ENCODE measurements at regions not wholly inside any gene's neighbourhood (a gene's known extent, or its start where the extent isn't known, plus 50 kb on each side); places are given as distances from the start of the nearest gene placed in this dataset.
A peak's percentile ranks its signal among the peaks of the same experiment; 100 is the strongest.
"Not testable (repeated sequence)": the region's sequence is repeated elsewhere in the genome, so short reads cannot be mapped to it uniquely, and the experiment has no call there.

DNA sequence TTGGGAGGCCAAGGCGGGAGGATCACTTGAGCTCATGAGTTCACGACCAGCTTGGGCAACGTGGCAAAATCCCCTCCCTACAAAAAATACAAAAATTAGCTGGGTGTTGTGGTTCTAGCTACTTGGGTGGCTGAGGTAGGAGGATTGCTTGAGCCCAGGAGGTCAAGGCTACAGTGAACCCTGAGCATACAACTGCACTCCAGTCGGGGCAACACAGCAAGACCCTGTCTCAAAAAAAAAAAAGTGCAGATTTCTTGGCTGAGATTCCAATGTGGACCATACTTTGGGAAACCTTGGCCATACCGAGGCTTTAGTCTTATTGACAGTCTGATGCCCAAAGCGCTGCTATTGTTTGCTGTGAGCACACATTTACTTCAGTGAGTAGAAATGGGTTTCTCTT, 113.6 kb upstream of the CLINT1 start:
- H3K27me3 ChIP-seq, result no peaks in the 10 kb centered on the region

DNA sequence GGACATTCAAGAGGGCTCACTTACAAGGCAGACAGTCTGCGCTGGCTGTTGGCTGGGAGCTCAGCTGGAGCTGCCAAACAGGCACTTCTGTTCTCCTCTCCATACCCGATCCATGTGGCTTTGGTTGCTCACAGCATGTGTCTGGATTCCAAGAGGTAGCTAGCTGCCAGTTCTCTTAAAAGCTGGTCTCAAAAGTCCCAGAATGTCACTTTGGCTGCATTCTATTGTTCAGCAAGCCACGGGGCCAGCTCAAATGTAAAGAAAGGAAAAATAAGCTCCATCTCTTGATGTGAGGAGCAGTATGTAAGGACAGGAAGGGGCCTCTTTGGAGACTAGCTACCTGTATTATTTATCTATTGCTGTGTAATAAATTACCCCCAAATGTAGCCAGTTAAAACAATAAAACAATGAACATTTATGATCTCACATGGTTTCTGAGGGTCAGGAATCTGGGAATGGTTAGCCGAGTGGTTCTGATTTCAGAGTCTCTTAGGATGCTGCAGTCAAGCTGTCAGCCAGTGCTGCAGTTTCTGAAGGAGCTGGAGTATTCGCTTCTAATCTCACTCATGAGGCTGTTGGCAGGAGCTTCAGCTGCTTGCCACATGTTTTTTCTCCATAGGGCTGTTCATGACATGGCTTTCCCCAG, 112.7 kb upstream of the CLINT1 start:
- Histone ChIP-seq H3K27me3 (no peaks in the 10 kb centered on the region), H3K79me2 (no peaks in the 10 kb centered on the region), H4K20me1 (ENCODE audit: insufficient read depth, poor library complexity, severe bottlenecking) (no peaks in the 10 kb centered on the region), H3K4me3 (no peak overlapping the region), H3K4me1 (ENCODE audit: insufficient read depth) (peaks cover 5% of the 10 kb centered on the region), H3K9me3 (ENCODE audit: low read depth) (no peaks in the 10 kb centered on the region), H3K27ac (peak overlapping the region; percentile 29), H3K4me2 (peak overlapping the region; percentile 10), H3K9me2 (replicated peaks; ENCODE audit: insufficient read depth) (no peaks in the 10 kb centered on the region), H3K36me3 (replicated peaks; ENCODE audit: insufficient read depth, low read depth) (no peaks in the 10 kb centered on the region), H2AFZ (no peak overlapping the region)
- DNase-seq (ENCODE audit: low spot score), result peak; percentile 46
- no peak for TF ChIP-seq EZH2 (IDR thresholded peaks at IDR 0.05; ENCODE audit: borderline replicate concordance)
- peak; percentile 52 for TF ChIP-seq EZH2phosphoT487 (IDR thresholded peaks at IDR 0.05; ENCODE audit: low read depth, severe bottlenecking, unreplicated experiment)
- 41% methylated on average over 5 of the region's 5 CpGs for WGBS (ENCODE audit: low lambda C conversion rate, missing lambda C conversion rate)

More for the DNA sequence above, 113.6 kb upstream of the CLINT1 start:
- Histone ChIP-seq H3K27ac (no peak overlapping the region), H3K4me3 (no peak overlapping the region), H3K36me3 (replicated peaks; ENCODE audit: insufficient read depth, low read depth) (no peaks in the 10 kb centered on the region), H3K9me3 (ENCODE audit: low read depth) (no peaks in the 10 kb centered on the region), H2AFZ (no peak overlapping the region), H4K20me1 (ENCODE audit: insufficient read depth, poor library complexity, severe bottlenecking) (no peaks in the 10 kb centered on the region), H3K79me2 (no peaks in the 10 kb centered on the region), H3K4me1 (ENCODE audit: insufficient read depth) (peaks cover 5% of the 10 kb centered on the region), H3K9me2 (replicated peaks; ENCODE audit: insufficient read depth) (no peaks in the 10 kb centered on the region), H3K4me2 (no peak overlapping the region)
- DNase-seq (ENCODE audit: low spot score), result no peak
- 94% methylated on average over 6 of the region's 6 CpGs for WGBS (ENCODE audit: low lambda C conversion rate, missing lambda C conversion rate)
- no peak for TF ChIP-seq EZH2 (IDR thresholded peaks at IDR 0.05; ENCODE audit: borderline replicate concordance)

DNA sequence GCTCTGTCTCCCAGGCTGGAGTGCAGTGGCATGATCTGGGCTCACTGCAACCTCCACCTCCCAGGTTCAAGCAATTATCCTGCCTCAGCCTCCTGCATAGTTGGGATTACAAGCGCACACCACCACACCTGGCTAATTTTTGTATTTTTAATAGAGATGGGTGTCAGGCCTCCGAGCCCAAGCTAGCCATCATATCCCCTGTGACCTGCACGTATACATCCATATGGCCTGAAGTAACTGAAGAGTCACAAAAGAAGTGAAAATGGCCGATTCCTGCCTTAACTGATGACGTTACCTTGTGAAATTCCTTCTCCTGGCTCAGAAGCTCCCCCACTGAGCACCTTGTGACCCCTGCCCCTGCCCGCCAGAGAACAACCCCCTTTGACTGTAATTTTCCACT, 109.6 kb upstream of the CLINT1 start:
- not testable (repeated sequence) for H3K36me3 ChIP-seq (replicated peaks; ENCODE audit: insufficient read depth, low read depth); H3K79me2 ChIP-seq; H3K4me2 ChIP-seq; H3K27ac ChIP-seq; H3K4me1 ChIP-seq (ENCODE audit: insufficient read depth); H3K9me3 ChIP-seq (ENCODE audit: low read depth); H3K4me3 ChIP-seq; H2AFZ ChIP-seq; H4K20me1 ChIP-seq (ENCODE audit: insufficient read depth, poor library complexity, severe bottlenecking); H3K27me3 ChIP-seq; DNase-seq (ENCODE audit: low spot score); H3K9me2 ChIP-seq (replicated peaks; ENCODE audit: insufficient read depth)
- 62% methylated on average over 6 of the region's 6 CpGs for WGBS (ENCODE audit: low lambda C conversion rate, missing lambda C conversion rate)

DNA sequence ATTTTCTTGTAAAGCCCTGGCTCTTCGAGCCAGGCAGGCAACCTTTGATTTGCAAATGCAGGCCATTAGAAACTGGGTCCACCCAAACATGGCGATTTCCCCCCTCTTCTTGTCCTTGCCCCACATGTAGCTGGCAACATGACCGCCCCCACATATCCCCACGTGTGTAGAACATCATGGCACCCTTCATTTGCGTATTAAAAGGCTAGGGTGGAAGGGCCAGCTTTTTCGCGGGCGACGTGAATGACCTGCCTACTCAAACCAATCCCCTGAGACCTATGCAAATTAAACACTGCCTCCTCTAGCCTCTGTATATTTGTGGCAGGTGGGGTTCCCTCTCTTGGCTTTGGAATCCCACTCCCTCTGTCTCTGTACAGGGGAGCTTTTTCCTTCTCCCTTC, 107.0 kb upstream of the CLINT1 start:
- 69% methylated on average over 9 of the region's 9 CpGs for WGBS (ENCODE audit: low lambda C conversion rate, missing lambda C conversion rate)
- no peak for TF ChIP-seq EZH2 (IDR thresholded peaks at IDR 0.05; ENCODE audit: borderline replicate concordance)
- no peak for TF ChIP-seq EZH2phosphoT487 (IDR thresholded peaks at IDR 0.05; ENCODE audit: low read depth, severe bottlenecking, unreplicated experiment)
- TF ChIP-seq, protein P1, sequence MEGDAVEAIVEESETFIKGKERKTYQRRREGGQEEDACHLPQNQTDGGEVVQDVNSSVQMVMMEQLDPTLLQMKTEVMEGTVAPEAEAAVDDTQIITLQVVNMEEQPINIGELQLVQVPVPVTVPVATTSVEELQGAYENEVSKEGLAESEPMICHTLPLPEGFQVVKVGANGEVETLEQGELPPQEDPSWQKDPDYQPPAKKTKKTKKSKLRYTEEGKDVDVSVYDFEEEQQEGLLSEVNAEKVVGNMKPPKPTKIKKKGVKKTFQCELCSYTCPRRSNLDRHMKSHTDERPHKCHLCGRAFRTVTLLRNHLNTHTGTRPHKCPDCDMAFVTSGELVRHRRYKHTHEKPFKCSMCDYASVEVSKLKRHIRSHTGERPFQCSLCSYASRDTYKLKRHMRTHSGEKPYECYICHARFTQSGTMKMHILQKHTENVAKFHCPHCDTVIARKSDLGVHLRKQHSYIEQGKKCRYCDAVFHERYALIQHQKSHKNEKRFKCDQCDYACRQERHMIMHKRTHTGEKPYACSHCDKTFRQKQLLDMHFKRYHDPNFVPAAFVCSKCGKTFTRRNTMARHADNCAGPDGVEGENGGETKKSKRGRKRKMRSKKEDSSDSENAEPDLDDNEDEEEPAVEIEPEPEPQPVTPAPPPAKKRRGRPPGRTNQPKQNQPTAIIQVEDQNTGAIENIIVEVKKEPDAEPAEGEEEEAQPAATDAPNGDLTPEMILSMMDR (IDR thresholded peaks at IDR 0.05; ENCODE audit: poor library complexity), result no peak
- Histone ChIP-seq H3K27me3 (no peaks in the 10 kb centered on the region), H3K36me3 (replicated peaks; ENCODE audit: insufficient read depth, low read depth) (no peaks in the 10 kb centered on the region), H3K79me2 (no peaks in the 10 kb centered on the region), H3K27ac (no peak overlapping the region), H3K9me2 (replicated peaks; ENCODE audit: insufficient read depth) (no peaks in the 10 kb centered on the region), H3K9me3 (ENCODE audit: low read depth) (no peaks in the 10 kb centered on the region), H3K4me3 (no peak overlapping the region), H2AFZ (no peak overlapping the region), H3K4me2 (no peak overlapping the region), H3K4me1 (ENCODE audit: insufficient read depth) (no peaks in the 10 kb centered on the region), H4K20me1 (ENCODE audit: insufficient read depth, poor library complexity, severe bottlenecking) (no peaks in the 10 kb centered on the region)
- DNase-seq (ENCODE audit: low spot score), result no peak

DNA sequence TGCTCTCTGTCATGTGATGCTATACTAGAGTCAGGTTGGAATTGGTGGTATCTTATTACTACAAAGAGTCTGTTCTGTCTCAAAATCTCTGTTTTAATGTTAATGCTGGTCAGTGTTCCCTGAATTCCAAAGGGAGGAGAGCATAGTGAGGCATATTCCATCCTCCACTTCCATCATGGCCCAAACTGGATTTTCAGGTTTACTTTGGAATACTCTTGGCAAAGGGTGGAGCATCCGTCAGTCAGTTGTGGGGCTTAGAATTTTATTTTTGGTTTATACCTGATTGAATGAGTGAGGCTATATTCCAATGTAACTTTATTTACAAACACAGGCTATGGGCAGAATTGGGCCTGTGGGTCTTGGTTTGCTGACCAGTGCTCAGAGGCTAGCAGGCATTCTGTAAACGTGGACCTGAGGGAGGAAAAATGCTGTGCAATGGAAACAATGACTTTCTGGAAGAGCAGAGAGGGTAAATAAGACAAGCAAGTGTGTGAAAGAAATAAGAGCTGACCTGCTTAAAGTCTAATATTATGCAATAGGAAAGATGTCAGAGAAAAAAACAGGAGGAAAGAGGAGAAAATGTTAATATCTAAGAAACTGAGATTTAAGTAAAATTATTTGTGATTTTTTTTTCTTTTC, 106.2 kb upstream of the CLINT1 start:
- H3K4me2 ChIP-seq, result no peak overlapping the region
- DNase-seq (ENCODE audit: low spot score), result no peak
- WGBS (ENCODE audit: low lambda C conversion rate, missing lambda C conversion rate), result 70% methylated on average over 2 of the region's 2 CpGs

More for the DNA sequence above, 106.2 kb upstream of the CLINT1 start:
- H4K20me1 ChIP-seq (ENCODE audit: insufficient read depth, poor library complexity, severe bottlenecking), result no peaks in the 10 kb centered on the region
- H3K79me2 ChIP-seq, result no peaks in the 10 kb centered on the region
- H3K36me3 ChIP-seq (replicated peaks; ENCODE audit: insufficient read depth, low read depth), result no peaks in the 10 kb centered on the region
- no peaks in the 10 kb centered on the region for H3K4me1 ChIP-seq (ENCODE audit: insufficient read depth)
- no peaks in the 10 kb centered on the region for H3K9me3 ChIP-seq (ENCODE audit: low read depth)
- no peaks in the 10 kb centered on the region for H3K27me3 ChIP-seq
- no peak overlapping the region for H3K27ac ChIP-seq
- no peak overlapping the region for H3K4me3 ChIP-seq
- H3K9me2 ChIP-seq (replicated peaks; ENCODE audit: insufficient read depth), result no peaks in the 10 kb centered on the region
- TF ChIP-seq, protein P1 (IDR thresholded peaks at IDR 0.05; ENCODE audit: poor library complexity), result no peak
- H2AFZ ChIP-seq, result no peak overlapping the region
